ENCODE measurements at regions not wholly inside any gene's neighbourhood (a gene's known extent, or its start where the extent isn't known, plus 50 kb on each side); places are given as distances from the start of the nearest gene placed in this dataset.
"Not testable (repeated sequence)": the region's sequence is repeated elsewhere in the genome, so short reads cannot be mapped to it uniquely, and the experiment has no call there.

DNA sequence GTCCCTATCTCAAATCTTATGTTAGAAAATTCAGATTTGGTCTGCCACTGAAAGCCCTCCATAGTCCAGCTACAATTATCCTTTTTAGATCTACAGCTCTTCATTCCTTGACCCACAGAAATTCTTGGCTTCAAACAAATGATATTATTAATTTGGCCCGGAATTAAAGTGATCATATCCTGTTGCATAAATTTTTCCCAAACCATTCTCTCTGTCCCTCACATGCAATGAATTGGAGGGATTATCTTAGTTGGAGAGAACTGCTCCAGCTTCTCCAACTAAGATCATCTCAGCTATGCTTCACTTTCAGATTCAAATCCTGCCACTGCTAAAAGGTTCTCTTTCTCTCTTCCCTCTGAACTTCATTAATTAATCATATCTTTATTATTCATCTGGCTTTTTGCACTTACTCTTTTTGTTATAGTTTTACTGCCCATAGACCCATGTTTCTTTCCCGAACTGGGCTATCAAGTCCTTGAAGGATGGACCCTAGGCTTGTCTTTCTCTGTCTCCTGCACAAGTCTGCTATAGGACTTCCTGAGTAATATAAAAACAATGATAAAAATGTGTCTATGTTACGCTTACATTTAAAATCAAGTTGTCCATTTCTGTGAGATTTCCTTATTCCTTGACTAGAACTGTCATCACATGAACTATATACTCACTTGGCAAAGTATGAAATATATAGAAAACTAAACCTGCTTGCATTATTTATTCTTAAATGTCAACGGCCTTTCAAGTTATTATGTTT, 493.9 kb upstream of the MARCKS start:
- TF ChIP-seq, protein P1, sequence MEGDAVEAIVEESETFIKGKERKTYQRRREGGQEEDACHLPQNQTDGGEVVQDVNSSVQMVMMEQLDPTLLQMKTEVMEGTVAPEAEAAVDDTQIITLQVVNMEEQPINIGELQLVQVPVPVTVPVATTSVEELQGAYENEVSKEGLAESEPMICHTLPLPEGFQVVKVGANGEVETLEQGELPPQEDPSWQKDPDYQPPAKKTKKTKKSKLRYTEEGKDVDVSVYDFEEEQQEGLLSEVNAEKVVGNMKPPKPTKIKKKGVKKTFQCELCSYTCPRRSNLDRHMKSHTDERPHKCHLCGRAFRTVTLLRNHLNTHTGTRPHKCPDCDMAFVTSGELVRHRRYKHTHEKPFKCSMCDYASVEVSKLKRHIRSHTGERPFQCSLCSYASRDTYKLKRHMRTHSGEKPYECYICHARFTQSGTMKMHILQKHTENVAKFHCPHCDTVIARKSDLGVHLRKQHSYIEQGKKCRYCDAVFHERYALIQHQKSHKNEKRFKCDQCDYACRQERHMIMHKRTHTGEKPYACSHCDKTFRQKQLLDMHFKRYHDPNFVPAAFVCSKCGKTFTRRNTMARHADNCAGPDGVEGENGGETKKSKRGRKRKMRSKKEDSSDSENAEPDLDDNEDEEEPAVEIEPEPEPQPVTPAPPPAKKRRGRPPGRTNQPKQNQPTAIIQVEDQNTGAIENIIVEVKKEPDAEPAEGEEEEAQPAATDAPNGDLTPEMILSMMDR (IDR thresholded peaks at IDR 0.05; ENCODE audit: extremely low read depth, insufficient read depth, missing control alignments) = no peak
- in situ Hi-C loops (cut with MboI; ENCODE audit: low pct_unique_long_range_greater_than_20kb, low sequenced_read_pairs, unreplicated experiment) = no loop called here
- no peak for DNase-seq (ENCODE audit: low spot score)

- in situ Hi-C loops (cut with MboI; ENCODE audit: low pct_unique_long_range_greater_than_20kb, low sequenced_read_pairs, unreplicated experiment) = no loop called here
- TF ChIP-seq, protein P1 (IDR thresholded peaks at IDR 0.05; ENCODE audit: extremely low read depth, insufficient read depth, missing control alignments) = no peak
- no peak for DNase-seq (ENCODE audit: low spot score)
These were observed 493.3 kb upstream of the MARCKS start for GRCh38 chr6:113363866-113364265.

GRCh38 chr6:113364766-113365165, 492.4 kb upstream of the MARCKS start:
- TF ChIP-seq, protein P1 (IDR thresholded peaks at IDR 0.05; ENCODE audit: extremely low read depth, insufficient read depth, missing control alignments) = no peak
- no peak for DNase-seq (ENCODE audit: low spot score)
- in situ Hi-C loops (cut with MboI; ENCODE audit: low pct_unique_long_range_greater_than_20kb, low sequenced_read_pairs, unreplicated experiment) = no loop called here

DNA sequence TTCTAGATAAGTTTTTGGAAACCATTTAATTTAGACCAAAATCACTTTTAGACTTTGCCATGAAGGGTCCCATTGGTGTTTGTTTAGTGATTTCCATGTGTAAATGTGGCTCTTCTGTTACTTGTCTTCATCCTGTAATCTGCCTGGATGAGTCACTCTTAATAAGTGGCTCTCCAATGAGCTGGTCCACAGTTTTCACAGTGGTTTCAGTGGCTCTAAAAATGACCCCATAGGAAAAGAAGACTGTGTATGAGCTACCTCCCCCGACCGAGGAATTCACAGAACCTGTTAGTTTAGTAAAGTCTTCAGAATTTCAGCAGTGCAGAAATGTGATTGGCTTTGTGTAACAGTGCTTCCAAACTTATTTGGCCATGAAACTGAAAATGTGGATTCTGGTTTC, 492.0 kb upstream of the MARCKS start:
- in situ Hi-C loops (cut with MboI; ENCODE audit: low pct_unique_long_range_greater_than_20kb, low sequenced_read_pairs, unreplicated experiment) = no loop called here
- no peak for DNase-seq (ENCODE audit: low spot score)
- TF ChIP-seq, protein P1 (IDR thresholded peaks at IDR 0.05; ENCODE audit: extremely low read depth, insufficient read depth, missing control alignments) = no peak

- DNase-seq (ENCODE audit: low spot score) = no peak
- TF ChIP-seq, protein P1 (IDR thresholded peaks at IDR 0.05; ENCODE audit: extremely low read depth, insufficient read depth, missing control alignments) = no peak
- in situ Hi-C loops (cut with MboI; ENCODE audit: low pct_unique_long_range_greater_than_20kb, low sequenced_read_pairs, unreplicated experiment) = no loop called here
These were observed 490.6 kb upstream of the MARCKS start for GRCh38 chr6:113366505-113366904.

DNA sequence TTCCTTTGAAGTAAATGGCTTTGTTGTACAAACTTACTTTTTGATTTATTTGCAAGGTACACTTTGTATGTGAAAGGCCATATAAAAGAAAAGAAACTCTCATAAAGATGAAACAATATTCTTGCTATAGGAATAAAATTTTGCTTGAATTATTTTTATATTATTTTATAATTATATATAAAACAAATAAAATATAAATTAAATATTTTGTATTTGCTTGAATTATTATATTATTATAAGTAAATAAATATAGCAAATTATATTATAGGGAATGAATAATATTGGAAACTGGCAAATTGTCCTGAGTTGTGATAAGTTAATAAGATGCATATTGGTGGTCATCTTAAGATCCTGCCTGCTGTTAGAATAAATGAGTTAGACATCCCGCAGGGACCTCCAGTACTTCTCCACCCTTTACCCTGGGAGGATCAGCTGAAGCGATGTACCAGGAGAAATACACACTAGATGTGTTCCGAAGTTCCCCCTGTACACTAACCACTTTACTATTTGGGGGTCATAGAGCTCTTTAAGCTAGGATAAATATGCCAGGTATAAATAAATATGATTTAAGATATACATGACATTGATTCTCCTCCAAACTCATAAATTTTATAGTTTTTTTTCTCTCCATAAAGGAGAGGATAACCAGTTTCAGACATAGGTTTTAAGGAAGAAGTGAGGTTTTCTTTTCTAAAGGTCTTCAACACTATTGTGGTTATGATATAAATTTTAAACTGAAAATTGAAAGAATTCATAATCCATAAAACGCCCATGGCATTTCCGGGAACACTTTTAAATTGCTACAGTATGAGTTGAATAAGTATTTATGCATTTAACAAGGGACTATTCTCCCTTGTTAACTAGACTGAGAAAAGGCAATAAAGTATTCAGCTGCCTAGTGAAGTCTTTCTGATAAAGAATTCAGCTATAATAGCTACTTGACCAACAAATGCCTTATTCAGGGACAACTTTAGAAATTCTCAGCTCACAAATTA, 486.3 kb upstream of the MARCKS start:
- DNase-seq (ENCODE audit: low spot score) = no peak

GRCh38 chr6:113375466-113375865, 481.7 kb upstream of the MARCKS start:
- DNase-seq (ENCODE audit: low spot score); in situ Hi-C loops (cut with MboI; ENCODE audit: low pct_unique_long_range_greater_than_20kb, low sequenced_read_pairs, unreplicated experiment): not testable (repeated sequence)

More for the DNA sequence above, 486.3 kb upstream of the MARCKS start:
- TF ChIP-seq, protein P1 (IDR thresholded peaks at IDR 0.05; ENCODE audit: extremely low read depth, insufficient read depth, missing control alignments) = no peak
- in situ Hi-C loops (cut with MboI; ENCODE audit: low pct_unique_long_range_greater_than_20kb, low sequenced_read_pairs, unreplicated experiment) = no loop called here
